HG03442 (cell line): ENCODE measurements at regions not wholly inside any gene's neighbourhood (a gene's known extent, or its start where the extent isn't known, plus 50 kb on each side); places are given as distances from the start of the nearest gene placed in this dataset.
"Not testable (repeated sequence)": the region's sequence is repeated elsewhere in the genome, so short reads cannot be mapped to it uniquely, and the experiment has no call there.

Experiments
- ATAC-seq: cut with Tn5 transposase; IDR thresholded peaks from one replicate; pipeline ENCODE4 v1.9.1; 2021; ENCODE audit warnings: mild to moderate bottlenecking, moderate library complexity; ENCODE audit not compliant: unreplicated experiment

DNA sequence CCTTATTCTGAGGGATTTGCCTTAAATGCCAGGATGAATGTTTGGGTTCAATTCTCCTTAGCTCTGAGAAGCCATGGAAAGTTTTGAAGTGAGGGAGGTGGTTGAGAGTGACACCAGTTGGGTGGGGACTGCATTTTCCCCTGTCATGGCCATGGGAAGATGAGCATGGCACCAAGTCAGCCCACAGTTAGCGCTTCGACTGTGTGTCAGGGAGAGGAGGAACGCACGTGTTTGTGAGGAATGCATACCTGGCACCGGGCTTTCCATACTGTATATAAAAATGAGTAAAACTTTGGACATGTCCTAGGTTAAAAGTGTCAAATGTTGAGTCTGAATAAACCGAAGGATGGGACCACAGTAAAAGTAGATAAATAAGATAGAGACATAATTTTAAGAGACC lies 187.5 kb upstream of the KL start:
- ATAC-seq = no peak

GRCh38 chr13:32829269-32829668 lies 187.0 kb upstream of the KL start:
- no peak for ATAC-seq

DNA sequence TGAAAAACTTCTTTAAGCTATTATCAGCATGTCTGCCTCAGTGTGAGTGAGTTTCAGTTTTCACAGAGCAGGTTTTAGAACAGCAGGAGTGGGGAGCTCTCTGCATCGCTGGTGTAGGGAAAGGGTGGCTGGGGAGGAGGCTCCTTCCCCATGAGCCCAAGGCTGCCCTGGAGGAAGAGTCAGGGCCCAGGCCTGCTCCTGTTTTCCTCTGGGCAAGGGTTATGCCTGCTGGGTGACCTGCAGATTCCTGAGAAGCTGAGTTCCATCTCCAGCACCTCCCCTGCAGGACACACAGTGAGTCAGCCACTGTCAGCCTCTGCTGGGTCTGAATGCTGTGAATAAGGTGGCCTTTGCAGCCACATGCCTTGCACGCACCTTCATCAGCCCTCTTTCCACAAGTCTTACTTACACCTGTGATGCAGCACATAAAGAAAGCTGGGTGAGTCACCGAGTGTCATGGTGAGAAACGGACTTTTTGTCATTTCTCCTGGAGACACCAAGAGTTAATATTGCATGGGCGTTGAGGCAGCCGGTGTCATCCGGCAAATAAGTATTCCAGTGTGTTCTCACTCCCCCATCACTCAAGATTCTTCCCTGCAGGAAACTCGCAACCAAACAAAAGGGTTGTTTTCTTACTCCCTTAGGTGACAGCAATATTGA lies 186.4 kb upstream of the KL start:
- ATAC-seq = no peak

DNA sequence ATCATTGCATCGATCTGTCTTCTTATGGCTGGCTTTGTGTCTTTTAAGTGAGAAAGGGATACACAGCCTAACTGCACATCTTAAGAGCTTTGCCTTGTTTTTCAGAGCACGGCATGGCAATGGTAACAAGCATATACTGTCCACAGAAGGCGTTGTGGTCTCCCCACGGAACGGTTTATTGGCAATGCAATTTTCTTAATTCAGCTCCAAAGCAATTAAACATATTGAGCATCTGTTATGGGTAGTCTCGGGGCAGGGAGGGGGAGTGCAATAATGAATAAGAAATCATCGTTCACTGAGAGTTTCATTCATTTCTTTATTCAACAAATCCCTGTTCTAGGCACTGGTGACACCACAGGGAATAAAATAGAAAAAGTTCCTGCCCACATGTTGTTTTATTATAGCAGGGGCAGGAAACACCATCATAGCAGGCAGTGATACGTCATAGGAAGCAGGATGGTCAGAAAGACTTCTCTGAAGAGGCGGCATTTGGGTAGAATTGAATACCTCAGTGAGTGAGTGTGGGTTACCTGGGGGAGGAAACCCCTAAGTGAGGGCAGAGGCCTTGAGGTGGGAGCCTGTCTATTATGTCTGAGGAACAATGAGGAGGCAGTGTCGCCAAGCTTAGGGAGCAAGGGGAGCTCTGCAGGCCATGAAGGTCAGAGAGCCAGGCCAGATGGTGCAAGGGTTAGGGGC lies 185.7 kb upstream of the KL start:
- ATAC-seq = no peak

- ATAC-seq = no peak
Observed at GRCh38 chr13:32837307-32837972, 178.8 kb upstream of the KL start.

DNA sequence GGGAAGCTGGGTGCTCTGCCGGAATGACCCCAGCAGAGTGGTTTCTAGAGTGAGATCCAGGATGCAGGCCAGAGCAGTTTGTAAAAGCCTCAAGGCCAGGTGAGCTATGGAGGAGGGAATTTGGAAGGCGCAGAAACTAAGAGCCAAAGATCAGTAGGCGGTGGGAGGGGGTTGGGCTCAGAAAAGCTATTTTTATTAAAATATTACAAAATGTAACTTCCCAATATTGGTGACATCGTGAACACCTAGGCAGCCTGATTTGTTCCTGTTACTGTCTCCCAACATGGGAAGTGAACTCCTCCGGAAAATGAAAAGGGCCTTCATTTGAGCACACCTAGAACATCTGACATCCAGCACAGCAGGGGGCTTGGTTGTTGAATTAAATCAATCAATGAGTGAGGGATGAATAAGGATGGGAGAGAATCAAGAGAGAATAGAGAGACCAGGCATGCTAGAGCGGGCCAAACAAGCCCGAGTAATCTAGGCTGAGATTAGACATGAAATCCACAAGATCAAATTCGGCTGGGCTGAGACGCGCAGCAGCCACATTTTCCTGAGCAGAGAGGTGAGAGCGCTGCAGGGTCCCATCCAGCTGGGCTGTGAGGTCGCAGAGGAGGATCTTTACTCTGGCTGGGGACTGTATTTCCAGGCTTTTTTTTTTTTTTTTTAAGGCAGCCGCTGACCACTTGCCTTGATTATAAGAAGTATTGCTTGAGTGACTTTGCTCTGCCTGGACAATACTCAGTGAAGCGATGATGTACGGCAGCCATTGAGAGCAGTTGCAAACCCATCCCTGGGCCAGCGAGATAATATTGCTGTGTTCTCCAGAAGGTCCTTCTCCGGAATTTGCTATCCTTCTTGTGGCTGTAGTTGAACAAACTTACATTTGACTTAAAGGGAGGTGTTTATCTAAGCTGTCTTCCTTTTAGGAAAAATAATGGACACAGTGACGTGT lies 178.0 kb upstream of the KL start:
- ATAC-seq = no peak

- peak; percentile 72 for ATAC-seq
Observed at GRCh38 chr13:32838945-32839344, 177.3 kb upstream of the KL start.

- no peak for ATAC-seq
Observed at GRCh38 chr13:32840113-32840512, 176.1 kb upstream of the KL start.

DNA sequence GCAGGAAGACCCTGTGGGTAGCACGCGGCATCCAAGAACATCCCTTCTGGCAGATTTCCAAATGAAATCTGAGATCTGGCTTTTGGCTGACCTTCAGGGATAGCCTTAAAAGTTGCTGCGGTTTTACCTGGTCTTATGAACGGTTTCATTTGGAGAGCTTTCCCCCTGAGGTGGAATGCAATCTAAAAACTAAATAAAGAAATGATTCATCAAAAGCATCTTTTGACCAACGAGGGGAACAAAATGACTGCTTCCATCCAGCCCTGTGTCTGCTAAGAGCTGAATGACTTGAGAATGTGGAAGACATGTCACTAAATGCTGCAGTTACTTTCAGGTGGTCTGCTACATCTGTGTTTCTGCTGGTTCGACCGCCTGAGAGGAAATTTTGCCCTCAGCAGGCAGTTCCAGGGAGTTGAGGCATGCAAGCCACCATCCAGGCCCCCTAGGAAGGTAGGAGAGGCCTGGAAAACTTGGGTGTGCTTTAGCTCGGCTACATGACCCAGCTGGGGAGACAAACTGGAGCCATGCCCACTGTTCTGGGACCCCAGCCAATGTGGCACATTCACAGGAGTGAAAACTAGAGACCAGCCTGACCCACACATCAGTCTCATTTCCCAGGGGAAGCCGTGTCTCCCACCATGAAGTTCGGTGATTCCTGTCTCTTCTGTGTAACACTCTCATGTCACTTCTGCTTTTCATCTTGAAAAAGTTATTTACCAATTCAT lies 175.1 kb upstream of the KL start:
- ATAC-seq = peak; percentile 73

GRCh38 chr13:32845952-32846950 lies 170.0 kb upstream of the KL start:
- no peak for ATAC-seq

- ATAC-seq = not testable (repeated sequence)
Observed at GRCh38 chr13:32847976-32848375, 168.2 kb upstream of the KL start.

GRCh38 chr13:32849369-32849768 lies 166.9 kb upstream of the KL start:
- no peak for ATAC-seq

- ATAC-seq = no peak
Observed at GRCh38 chr13:32850316-32851052, 165.7 kb upstream of the KL start.

DNA sequence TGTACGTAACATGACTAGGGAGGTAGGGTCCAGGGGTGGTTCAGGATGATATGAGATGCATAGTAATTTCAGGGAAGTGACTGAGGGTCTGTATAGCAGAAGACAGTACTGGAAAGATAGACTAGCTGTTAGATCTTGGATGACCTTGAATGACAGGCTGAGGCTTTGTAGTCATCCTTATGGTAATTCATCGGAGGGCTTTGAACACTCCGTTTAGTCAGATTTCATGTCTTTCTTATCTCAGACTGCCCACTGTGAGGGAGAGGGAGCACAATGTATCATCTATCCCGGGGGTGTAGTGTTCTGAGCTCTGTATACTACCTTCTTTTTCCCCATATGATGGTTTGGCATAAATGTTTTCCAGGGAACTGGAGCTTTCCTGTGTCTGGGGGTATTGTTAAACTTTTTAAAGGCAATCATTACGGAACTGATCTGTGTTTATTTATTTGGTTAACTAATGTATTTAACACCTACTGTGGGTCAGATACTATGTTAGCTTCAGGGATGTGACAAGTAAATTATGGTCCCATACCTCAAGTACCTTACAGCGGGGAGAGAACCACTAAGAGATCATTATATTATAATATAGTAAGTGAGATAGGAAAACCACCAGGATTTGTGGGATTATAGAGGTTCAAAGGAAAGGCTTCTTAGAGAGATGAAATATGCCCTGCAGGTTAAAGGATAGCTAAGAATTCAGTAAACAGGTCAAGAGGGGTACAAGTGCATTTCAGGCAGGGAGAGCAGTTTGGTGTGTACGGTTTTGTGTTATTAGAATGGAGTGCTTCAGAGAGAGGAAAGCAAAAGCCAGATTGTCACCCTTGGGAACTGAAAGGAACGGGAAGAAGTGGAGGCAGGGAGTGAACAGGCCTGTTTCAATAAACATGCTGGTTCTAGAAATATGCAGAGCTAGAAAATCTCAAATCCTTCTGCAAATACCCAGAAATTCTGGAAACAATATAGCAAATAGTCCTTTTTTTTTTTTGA lies 164.8 kb upstream of the KL start:
- no peak for ATAC-seq

DNA sequence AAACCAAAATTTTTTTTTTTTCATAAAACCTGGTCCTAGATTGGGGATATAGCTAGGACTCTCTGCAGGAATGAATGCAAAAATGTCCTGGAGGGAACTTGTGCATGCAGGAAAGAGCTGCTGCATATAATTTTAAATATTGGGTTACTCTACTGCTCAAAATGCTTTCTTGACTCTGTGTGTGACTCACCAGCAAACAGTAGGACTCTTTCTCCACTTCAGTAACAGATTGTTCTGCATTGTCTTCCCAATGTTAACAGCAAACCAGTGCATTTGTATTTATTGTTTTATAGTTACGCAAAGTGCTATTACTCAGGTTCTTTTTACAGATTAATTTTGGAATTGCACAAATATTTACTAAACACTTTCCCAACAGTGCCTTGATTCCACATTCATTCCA lies 163.7 kb upstream of the KL start:
- no peak for ATAC-seq

- ATAC-seq = no peak
Observed at GRCh38 chr13:32857077-32857476, 159.1 kb upstream of the KL start.

DNA sequence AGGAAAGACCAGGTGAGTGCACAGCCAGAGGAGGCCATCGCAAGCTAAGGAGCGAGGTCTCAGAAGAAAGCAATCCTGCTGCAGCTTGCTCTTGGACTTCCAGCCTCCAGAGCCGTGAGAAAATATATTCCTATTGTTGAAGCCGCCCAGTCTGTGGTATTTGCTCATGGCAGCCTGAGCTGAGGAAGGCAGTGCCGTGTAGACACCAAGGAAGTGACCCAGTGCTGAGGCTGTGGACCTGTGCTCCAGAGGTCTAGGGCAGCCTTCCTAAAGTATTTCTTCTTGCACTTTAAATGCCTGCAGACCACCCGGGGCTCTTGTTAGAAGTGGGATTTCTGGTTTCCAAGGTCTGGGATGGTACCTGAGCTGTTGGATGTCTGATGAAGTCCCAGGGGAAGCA lies 158.5 kb upstream of the KL start:
- no peak for ATAC-seq
